Right lobe of liver (tissue), 6 donors: ENCODE measurements at regions not wholly inside any gene's neighbourhood (a gene's known extent, or its start where the extent isn't known, plus 50 kb on each side); places are given as distances from the start of the nearest gene placed in this dataset.

ENCODE experiments used
- ATAC-seq, 4 donors: fragments of 200-7000 bp; cut with Tn5 transposase; one replicate each; pipeline ENCODE4 v1.9.1; 2020; ENCODE audit warnings: mild to moderate bottlenecking in 4 of 4, moderate library complexity in 4 of 4
- DNase-seq, 3 donors: peaks; one replicate each; pipeline ENCODE4 v3.0.0-alpha.2; 2020
- H3K27ac ChIP-seq, 3 donors: fragments of 200-600 bp; one replicate each; pipeline ENCODE4 v1.8.0; 2022
- H3K27me3 ChIP-seq, 2 donors: fragments of 200-600 bp; one replicate each; pipeline ENCODE4 v1.8.0; 2022
- H3K36me3 ChIP-seq, 4 donors: fragments of 200-600 bp; sonication (generic) in 1 of 4; one replicate each; pipeline versions ENCODE4 v1.5.1 to v1.8.0; 2017 to 2022; ENCODE audit warnings: control low read depth in 1 of 4
- H3K4me1 ChIP-seq, 4 donors: fragments of 200-600 bp; sonication (generic) in 1 of 4; one replicate each; pipeline versions ENCODE4 v1.5.1 to v1.8.0; 2017 to 2022; ENCODE audit warnings: control low read depth in 1 of 4
- H3K4me3 ChIP-seq, 3 donors: fragments of 200-600 bp; one replicate each; pipeline ENCODE4 v1.8.0; 2022
- H3K9me3 ChIP-seq, 4 donors: fragments of 200-600 bp; sonication (generic) in 1 of 4; one replicate each; pipeline versions ENCODE4 v1.5.1 to v1.8.0; 2017 to 2022; ENCODE audit warnings: control low read depth in 1 of 4
- POLR2A ChIP-seq: fragments of 450-650 bp; IDR thresholded peaks from one replicate; pipeline ENCODE4 v1.6.1; 2017; ENCODE audit warnings: antibody characterized with exemption, mild to moderate bottlenecking
- WGBS: methylation state at CpG from one replicate; pipeline ENCODE4 v1.1.6; 2018; ENCODE audit warnings: low coverage, low lambda C conversion rate; ENCODE audit not compliant: insufficient coverage; ENCODE audit errors: missing lambda C conversion rate; 5-methylcytosine and 5-hydroxymethylcytosine counted together
- intact Hi-C, 2 donors: fragments of 100-400 bp; cut with DNase I; formaldehyde crosslinking; loops; one replicate each; pipeline versions ENCODE4 v1.11.2 to v1.14.1; 2022
- TF ChIP-seq, protein P1 (sequence below), 4 donors: fragments of 200-600 bp in 3 of 4; fragments of 450-650 bp in 1 of 4; IDR thresholded peaks; one replicate each; pipeline versions ENCODE4 v1.5.1 to v1.8.0; 2016 to 2022; ENCODE audit warnings: antibody characterized with exemption in 4 of 4, mild to moderate bottlenecking in 2 of 4
- donor health status: DM: no; HTN: yes; CAD: no.
- donor health status: DM: no; HTN: no; CAD: no.
- donor health status: DM: no; HTN: no; CAD: no.
- donor health status: DM: no; HTN: yes; CAD: no.
- donor health status: DM: no; HTN: yes; CAD: no.

DNA sequence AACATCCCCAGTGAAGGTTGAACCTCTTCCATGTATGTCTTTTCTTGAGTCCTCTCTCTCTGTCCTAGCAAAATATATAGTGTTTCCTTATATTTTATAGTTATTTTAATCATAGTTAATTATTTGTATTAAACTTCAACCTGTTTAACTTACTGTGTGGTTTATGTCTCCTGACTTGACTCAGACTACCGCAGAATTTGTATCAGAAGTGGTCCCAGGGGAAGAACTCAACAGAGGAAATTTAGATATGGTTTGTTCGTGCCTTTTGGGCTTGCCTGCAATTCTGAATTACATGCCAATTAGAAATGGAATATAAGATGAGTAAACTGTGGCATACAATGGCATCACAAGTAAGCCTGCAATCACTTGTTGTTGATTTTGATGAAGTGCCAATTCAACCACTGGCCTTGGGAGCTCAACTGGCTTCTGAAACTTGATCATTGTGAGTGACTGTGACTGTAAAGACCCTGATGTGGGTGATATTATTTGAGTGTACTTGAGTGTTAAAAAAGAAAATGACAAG lies 1459.5 kb upstream of the PCDH20 start:
- intact Hi-C loops = no loop called here
- DNase-seq (no peak), ATAC-seq (no peak)
- no peak for TF ChIP-seq POLR2A
- TF ChIP-seq, protein P1, sequence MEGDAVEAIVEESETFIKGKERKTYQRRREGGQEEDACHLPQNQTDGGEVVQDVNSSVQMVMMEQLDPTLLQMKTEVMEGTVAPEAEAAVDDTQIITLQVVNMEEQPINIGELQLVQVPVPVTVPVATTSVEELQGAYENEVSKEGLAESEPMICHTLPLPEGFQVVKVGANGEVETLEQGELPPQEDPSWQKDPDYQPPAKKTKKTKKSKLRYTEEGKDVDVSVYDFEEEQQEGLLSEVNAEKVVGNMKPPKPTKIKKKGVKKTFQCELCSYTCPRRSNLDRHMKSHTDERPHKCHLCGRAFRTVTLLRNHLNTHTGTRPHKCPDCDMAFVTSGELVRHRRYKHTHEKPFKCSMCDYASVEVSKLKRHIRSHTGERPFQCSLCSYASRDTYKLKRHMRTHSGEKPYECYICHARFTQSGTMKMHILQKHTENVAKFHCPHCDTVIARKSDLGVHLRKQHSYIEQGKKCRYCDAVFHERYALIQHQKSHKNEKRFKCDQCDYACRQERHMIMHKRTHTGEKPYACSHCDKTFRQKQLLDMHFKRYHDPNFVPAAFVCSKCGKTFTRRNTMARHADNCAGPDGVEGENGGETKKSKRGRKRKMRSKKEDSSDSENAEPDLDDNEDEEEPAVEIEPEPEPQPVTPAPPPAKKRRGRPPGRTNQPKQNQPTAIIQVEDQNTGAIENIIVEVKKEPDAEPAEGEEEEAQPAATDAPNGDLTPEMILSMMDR (IDR thresholded peaks at IDR 0.05) = no peak
- Histone ChIP-seq H3K27ac (no peak overlapping the region), H3K4me3 (no peak overlapping the region), H3K36me3 (no peaks in the 10 kb centered on the region), H3K27me3 (no peaks in the 10 kb centered on the region), H3K4me1 (no peaks in the 10 kb centered on the region), H3K9me3 (no peaks in the 10 kb centered on the region)
- WGBS = 61% methylated on average over 2 of the region's 2 CpGs

GRCh38 chr13:62850331-62850730 lies 1434.7 kb upstream of the PCDH20 start:
- Histone ChIP-seq H3K27ac (no peak overlapping the region), H3K4me3 (no peak overlapping the region), H3K9me3 (no peaks in the 10 kb centered on the region), H3K36me3 (no peaks in the 10 kb centered on the region), H3K4me1 (no peaks in the 10 kb centered on the region), H3K27me3 (no peaks in the 10 kb centered on the region)
- TF ChIP-seq, protein P1 (IDR thresholded peaks at IDR 0.05) = no peak
- no peak for TF ChIP-seq POLR2A
- DNase-seq = no peak
- intact Hi-C loops = no loop called here
- no peak for ATAC-seq
- 57% methylated on average over 3 of the region's 3 CpGs for WGBS

GRCh38 chr13:62847520-62847919 lies 1431.9 kb upstream of the PCDH20 start:
- WGBS = 80% methylated on average over 1 of the region's 1 CpG
- H3K27me3 ChIP-seq = no peaks in the 10 kb centered on the region
- peaks cover 0 to 1% (median 0%) of the 10 kb centered on the region in 4 donors for H3K9me3 ChIP-seq
- DNase-seq = no peak
- no peak overlapping the region for H3K4me3 ChIP-seq
- TF ChIP-seq, protein P1 (IDR thresholded peaks at IDR 0.05) = no peak
- TF ChIP-seq POLR2A = no peak
- no peaks in the 10 kb centered on the region for H3K4me1 ChIP-seq
- H3K27ac ChIP-seq = no peak overlapping the region
- H3K36me3 ChIP-seq = no peaks in the 10 kb centered on the region
- intact Hi-C loops = no loop called here
- ATAC-seq = no peak

GRCh38 chr13:62846302-62846701 lies 1430.7 kb upstream of the PCDH20 start:
- 43% methylated on average over 2 of the region's 2 CpGs for WGBS
- no peak for DNase-seq
- Histone ChIP-seq H3K9me3 (peaks cover 0 to 1% (median 0%) of the 10 kb centered on the region in 4 donors), H3K27ac (no peak overlapping the region), H3K4me1 (no peaks in the 10 kb centered on the region), H3K36me3 (no peaks in the 10 kb centered on the region), H3K4me3 (no peak overlapping the region), H3K27me3 (no peaks in the 10 kb centered on the region)
- intact Hi-C loops = no loop called here
- no peak for ATAC-seq
- TF ChIP-seq, protein P1 (IDR thresholded peaks at IDR 0.05) = no peak
- TF ChIP-seq POLR2A = no peak

GRCh38 chr13:62839338-62839737 lies 1423.7 kb upstream of the PCDH20 start:
- no peak for DNase-seq
- no peaks in the 10 kb centered on the region for H3K4me1 ChIP-seq
- intact Hi-C loops = no loop called here
- H3K36me3 ChIP-seq = no peaks in the 10 kb centered on the region
- 53% methylated on average over 1 of the region's 1 CpG for WGBS
- no peaks in the 10 kb centered on the region for H3K27me3 ChIP-seq
- TF ChIP-seq POLR2A = no peak
- TF ChIP-seq, protein P1 (IDR thresholded peaks at IDR 0.05) = no peak
- ATAC-seq = no peak
- no peak overlapping the region for H3K27ac ChIP-seq
- H3K9me3 ChIP-seq = no peaks in the 10 kb centered on the region
- no peak overlapping the region for H3K4me3 ChIP-seq
